ENCODE measurements at regions not wholly inside any gene's neighbourhood (a gene's known extent, or its start where the extent isn't known, plus 50 kb on each side); places are given as distances from the start of the nearest gene placed in this dataset.

DNA sequence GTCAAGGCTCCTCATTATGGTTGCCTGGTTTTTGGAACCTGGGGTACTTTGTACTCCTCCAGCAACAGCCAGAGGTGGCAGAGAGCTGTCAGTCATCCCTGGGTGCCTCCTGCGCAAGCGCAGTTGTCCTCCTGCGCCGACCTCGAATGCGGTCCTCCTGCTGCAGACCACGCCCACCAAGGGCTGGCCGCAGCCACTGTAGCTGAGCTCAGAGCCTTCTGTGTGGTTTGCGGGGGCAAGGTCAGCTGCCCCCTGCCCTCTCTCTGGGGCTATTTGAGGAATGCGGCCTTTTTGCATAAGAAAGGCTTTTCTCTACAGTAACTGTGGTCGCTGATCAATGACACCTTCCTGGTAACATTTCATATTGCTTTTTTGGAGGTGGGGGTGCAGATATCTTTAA lies 131.3 kb upstream of the SNRPN start:
- Histone ChIP-seq H2AFZ (ENCODE audit: low read depth, low read length, severe bottlenecking) (no peak overlapping the region), H3K79me2 (ENCODE audit: insufficient read depth, low read length) (no peaks in the 10 kb centered on the region), H3K4me3 (ENCODE audit: insufficient read depth, low read length, poor library complexity, severe bottlenecking) (no peak overlapping the region), H3K27ac (ENCODE audit: low read depth, low read length) (no peak overlapping the region), H3K9ac (ENCODE audit: low read length) (no peak overlapping the region), H3F3A (ENCODE audit: insufficient read depth) (no peaks in the 10 kb centered on the region), H3K27me3 (ENCODE audit: low read length) (no peaks in the 10 kb centered on the region), H3K9me3 (ENCODE audit: insufficient read depth, low read length) (no peaks in the 10 kb centered on the region), H3K4me2 (ENCODE audit: low read depth, low read length, poor library complexity, severe bottlenecking) (no peak overlapping the region), H3K36me3 (ENCODE audit: low read length) (no peaks in the 10 kb centered on the region), H3K9me2 (replicated peaks; ENCODE audit: insufficient read depth, low read length) (no peaks in the 10 kb centered on the region), H4K20me1 (ENCODE audit: low read depth, low read length) (no peaks in the 10 kb centered on the region)
- TF ChIP-seq CTCF (IDR thresholded peaks at IDR 0.05; ENCODE audit: insufficient read depth, low read length, poor library complexity, severe bottlenecking): no peak

DNA sequence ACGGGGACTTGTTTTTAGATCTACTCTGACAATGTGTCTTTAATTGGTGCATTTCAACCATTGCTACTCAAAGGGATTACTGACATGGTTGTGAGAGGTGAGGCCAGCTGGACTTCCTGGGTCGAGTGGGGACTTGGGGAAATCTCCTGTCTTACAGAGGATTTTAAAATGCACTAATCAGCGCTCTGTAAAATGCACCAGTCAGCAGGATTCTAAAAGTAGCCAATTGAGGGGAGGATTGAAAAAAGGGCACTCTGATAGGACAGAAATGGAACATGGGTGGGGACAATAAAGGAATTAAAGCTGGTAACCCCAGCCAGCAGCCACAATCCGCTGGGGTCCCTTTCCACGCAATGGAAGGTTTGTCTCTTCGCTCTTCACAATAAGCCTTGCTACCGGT lies 122.5 kb upstream of the SNRPN start:
- TF ChIP-seq CTCF (IDR thresholded peaks at IDR 0.05; ENCODE audit: insufficient read depth, low read length, poor library complexity, severe bottlenecking): no peak
- TF ChIP-seq EZH2phosphoT487 (conservative IDR thresholded peaks at IDR 0.05; ENCODE audit: low read length): no peak
- H3K9ac ChIP-seq (ENCODE audit: low read length): no peak overlapping the region
- H3K36me3 ChIP-seq (ENCODE audit: low read length): no peaks in the 10 kb centered on the region
- no peaks in the 10 kb centered on the region for H3K27me3 ChIP-seq (ENCODE audit: low read length)
- no peaks in the 10 kb centered on the region for H3K9me3 ChIP-seq (ENCODE audit: insufficient read depth, low read length)
- H3F3A ChIP-seq (ENCODE audit: insufficient read depth): no peaks in the 10 kb centered on the region
- no peak overlapping the region for H3K4me2 ChIP-seq (ENCODE audit: low read depth, low read length, poor library complexity, severe bottlenecking)
- no peaks in the 10 kb centered on the region for H3K79me2 ChIP-seq (ENCODE audit: insufficient read depth, low read length)
- no peaks in the 10 kb centered on the region for H4K20me1 ChIP-seq (ENCODE audit: low read depth, low read length)
- no peaks in the 10 kb centered on the region for H3K9me2 ChIP-seq (replicated peaks; ENCODE audit: insufficient read depth, low read length)
- H2AFZ ChIP-seq (ENCODE audit: low read depth, low read length, severe bottlenecking): no peak overlapping the region
- no peak overlapping the region for H3K27ac ChIP-seq (ENCODE audit: low read depth, low read length)
- no peak overlapping the region for H3K4me3 ChIP-seq (ENCODE audit: insufficient read depth, low read length, poor library complexity, severe bottlenecking)

GRCh38 chr15:24835301-24835700 lies 119.5 kb upstream of the SNRPN start:
- H3K27me3 ChIP-seq (ENCODE audit: low read length): no peaks in the 10 kb centered on the region
- H3K4me2 ChIP-seq (ENCODE audit: low read depth, low read length, poor library complexity, severe bottlenecking): no peak overlapping the region
- H3K27ac ChIP-seq (ENCODE audit: low read depth, low read length): no peak overlapping the region
- no peak overlapping the region for H3K4me3 ChIP-seq (ENCODE audit: insufficient read depth, low read length, poor library complexity, severe bottlenecking)
- H3K79me2 ChIP-seq (ENCODE audit: insufficient read depth, low read length): no peaks in the 10 kb centered on the region
- H3K9me2 ChIP-seq (replicated peaks; ENCODE audit: insufficient read depth, low read length): no peaks in the 10 kb centered on the region
- no peaks in the 10 kb centered on the region for H3K9me3 ChIP-seq (ENCODE audit: insufficient read depth, low read length)
- H3F3A ChIP-seq (ENCODE audit: insufficient read depth): no peaks in the 10 kb centered on the region
- no peak for TF ChIP-seq CTCF (IDR thresholded peaks at IDR 0.05; ENCODE audit: insufficient read depth, low read length, poor library complexity, severe bottlenecking)
- no peak for TF ChIP-seq EZH2phosphoT487 (conservative IDR thresholded peaks at IDR 0.05; ENCODE audit: low read length)
- no peaks in the 10 kb centered on the region for H3K36me3 ChIP-seq (ENCODE audit: low read length)
- H3K9ac ChIP-seq (ENCODE audit: low read length): no peak overlapping the region
- H2AFZ ChIP-seq (ENCODE audit: low read depth, low read length, severe bottlenecking): no peak overlapping the region
- no peaks in the 10 kb centered on the region for H4K20me1 ChIP-seq (ENCODE audit: low read depth, low read length)

- Histone ChIP-seq H3K27me3 (ENCODE audit: low read length) (no peaks in the 10 kb centered on the region), H2AFZ (ENCODE audit: low read depth, low read length, severe bottlenecking) (no peak overlapping the region), H4K20me1 (ENCODE audit: low read depth, low read length) (no peaks in the 10 kb centered on the region), H3F3A (ENCODE audit: insufficient read depth) (no peaks in the 10 kb centered on the region), H3K9me2 (replicated peaks; ENCODE audit: insufficient read depth, low read length) (no peaks in the 10 kb centered on the region), H3K4me2 (ENCODE audit: low read depth, low read length, poor library complexity, severe bottlenecking) (no peak overlapping the region), H3K36me3 (ENCODE audit: low read length) (no peaks in the 10 kb centered on the region), H3K27ac (ENCODE audit: low read depth, low read length) (no peak overlapping the region), H3K9me3 (ENCODE audit: insufficient read depth, low read length) (no peaks in the 10 kb centered on the region), H3K79me2 (ENCODE audit: insufficient read depth, low read length) (no peaks in the 10 kb centered on the region), H3K4me3 (ENCODE audit: insufficient read depth, low read length, poor library complexity, severe bottlenecking) (no peak overlapping the region), H3K9ac (ENCODE audit: low read length) (no peak overlapping the region)
- TF ChIP-seq CTCF (IDR thresholded peaks at IDR 0.05; ENCODE audit: insufficient read depth, low read length, poor library complexity, severe bottlenecking): no peak
- TF ChIP-seq EZH2phosphoT487 (conservative IDR thresholded peaks at IDR 0.05; ENCODE audit: low read length): no peak
These were observed 106.7 kb upstream of the SNRPN start for GRCh38 chr15:24848050-24848449.

All from SU-DHL-6 (cell line).